ENCODE measurements at regions not wholly inside any gene's neighbourhood (a gene's known extent, or its start where the extent isn't known, plus 50 kb on each side); places are given as distances from the start of the nearest gene placed in this dataset.

GRCh38 chrX:121456315-121456714, 408.9 kb downstream of the GLUD2 start:
- Histone ChIP-seq H3K9me3 (no peaks in the 10 kb centered on the region), H3K4me1 (no peaks in the 10 kb centered on the region), H3K4me3 (no peak overlapping the region), H3K36me3 (no peaks in the 10 kb centered on the region), H3K27ac (no peak overlapping the region), H3K27me3 (no peaks in the 10 kb centered on the region)
- TF ChIP-seq POLR2A (IDR thresholded peaks at IDR 0.05) (no peak), CTCF (IDR thresholded peaks at IDR 0.05) (no peak)
- DNase-seq: no peak
- intact Hi-C loops (cut with DNase I; ENCODE audit: low total_unique reads): no loop called here

- intact Hi-C loops (cut with DNase I; ENCODE audit: low total_unique reads): no loop called here
- H3K27me3 ChIP-seq: no peaks in the 10 kb centered on the region
- no peak for DNase-seq
- TF ChIP-seq POLR2A (IDR thresholded peaks at IDR 0.05): no peak
- no peak for TF ChIP-seq CTCF (IDR thresholded peaks at IDR 0.05)
- no peak overlapping the region for H3K4me3 ChIP-seq
- no peak overlapping the region for H3K27ac ChIP-seq
- H3K36me3 ChIP-seq: no peaks in the 10 kb centered on the region
- H3K9me3 ChIP-seq: no peaks in the 10 kb centered on the region
- H3K4me1 ChIP-seq: no peaks in the 10 kb centered on the region
These were observed 409.7 kb downstream of the GLUD2 start for GRCh38 chrX:121457096-121457495.

GRCh38 chrX:121479406-121479805, 432.0 kb downstream of the GLUD2 start:
- Histone ChIP-seq H3K9me3 (no peaks in the 10 kb centered on the region), H3K4me1 (no peaks in the 10 kb centered on the region), H3K27me3 (no peaks in the 10 kb centered on the region), H3K27ac (no peak overlapping the region), H3K36me3 (no peaks in the 10 kb centered on the region), H3K4me3 (no peak overlapping the region)
- no peak for DNase-seq
- TF ChIP-seq POLR2A (IDR thresholded peaks at IDR 0.05): no peak
- TF ChIP-seq CTCF (IDR thresholded peaks at IDR 0.05): no peak
- intact Hi-C loops (cut with DNase I; ENCODE audit: low total_unique reads): no loop called here

GRCh38 chrX:121496966-121497365, 449.6 kb downstream of the GLUD2 start:
- no peak overlapping the region for H3K4me3 ChIP-seq
- no peaks in the 10 kb centered on the region for H3K9me3 ChIP-seq
- DNase-seq: no peak
- H3K27me3 ChIP-seq: no peaks in the 10 kb centered on the region
- no peaks in the 10 kb centered on the region for H3K4me1 ChIP-seq
- no peak for TF ChIP-seq CTCF (IDR thresholded peaks at IDR 0.05)
- no peak for TF ChIP-seq POLR2A (IDR thresholded peaks at IDR 0.05)
- H3K27ac ChIP-seq: no peak overlapping the region
- H3K36me3 ChIP-seq: no peaks in the 10 kb centered on the region
- intact Hi-C loops (cut with DNase I; ENCODE audit: low total_unique reads): no loop called here

- peaks cover 0 to 4% of the 10 kb centered on the region in 2 donors for H3K27me3 ChIP-seq
- no peak overlapping the region for H3K27ac ChIP-seq
- DNase-seq: no peak
- no peaks in the 10 kb centered on the region for H3K36me3 ChIP-seq
- H3K4me1 ChIP-seq: no peaks in the 10 kb centered on the region
- H3K4me3 ChIP-seq: no peak overlapping the region
- no peak for TF ChIP-seq CTCF (IDR thresholded peaks at IDR 0.05)
- TF ChIP-seq POLR2A (IDR thresholded peaks at IDR 0.05): no peak
- intact Hi-C loops (cut with DNase I; ENCODE audit: low total_unique reads): no loop called here
- H3K9me3 ChIP-seq: no peaks in the 10 kb centered on the region
These were observed 456.7 kb downstream of the GLUD2 start for GRCh38 chrX:121504153-121504552.
